ENCODE measurements at regions not wholly inside any gene's neighbourhood (a gene's known extent, or its start where the extent isn't known, plus 50 kb on each side); places are given as distances from the start of the nearest gene placed in this dataset.

DNA sequence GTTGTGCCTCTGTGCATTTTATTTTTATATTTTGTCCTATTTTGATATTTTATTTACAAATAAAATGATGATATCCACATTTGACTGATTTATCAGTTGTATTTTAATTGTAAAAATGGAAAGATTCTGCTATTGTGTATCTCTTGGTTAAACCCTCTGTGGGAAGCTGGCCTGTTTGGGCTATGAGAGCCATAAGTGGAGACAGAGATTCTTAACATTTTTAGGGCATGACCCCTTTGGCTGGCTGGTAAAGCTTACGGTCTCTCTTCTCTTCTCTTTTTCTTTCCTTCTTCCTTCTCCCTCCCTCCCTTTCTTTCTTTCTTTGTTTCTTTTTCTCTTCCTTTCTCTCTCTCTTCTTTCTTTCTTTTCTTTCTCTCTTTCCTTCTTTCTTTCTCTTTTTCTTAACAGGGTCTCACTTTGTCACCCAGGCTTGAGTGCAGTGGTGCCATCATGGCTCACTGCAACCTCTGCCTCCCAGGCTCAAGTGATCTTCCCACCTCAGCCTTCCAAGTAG is 172.3 kb upstream of the CDYL start:
- ChIA-PET CTCF (no interaction called here), POLR2A (no interaction called here)
- peaks cover 4% of the 10 kb centered on the region; the same call in 1 of the 2 replicates for H3K9me3 ChIP-seq (ENCODE audit: control insufficient read depth, insufficient read depth, low read length)
- TF ChIP-seq, protein P1, sequence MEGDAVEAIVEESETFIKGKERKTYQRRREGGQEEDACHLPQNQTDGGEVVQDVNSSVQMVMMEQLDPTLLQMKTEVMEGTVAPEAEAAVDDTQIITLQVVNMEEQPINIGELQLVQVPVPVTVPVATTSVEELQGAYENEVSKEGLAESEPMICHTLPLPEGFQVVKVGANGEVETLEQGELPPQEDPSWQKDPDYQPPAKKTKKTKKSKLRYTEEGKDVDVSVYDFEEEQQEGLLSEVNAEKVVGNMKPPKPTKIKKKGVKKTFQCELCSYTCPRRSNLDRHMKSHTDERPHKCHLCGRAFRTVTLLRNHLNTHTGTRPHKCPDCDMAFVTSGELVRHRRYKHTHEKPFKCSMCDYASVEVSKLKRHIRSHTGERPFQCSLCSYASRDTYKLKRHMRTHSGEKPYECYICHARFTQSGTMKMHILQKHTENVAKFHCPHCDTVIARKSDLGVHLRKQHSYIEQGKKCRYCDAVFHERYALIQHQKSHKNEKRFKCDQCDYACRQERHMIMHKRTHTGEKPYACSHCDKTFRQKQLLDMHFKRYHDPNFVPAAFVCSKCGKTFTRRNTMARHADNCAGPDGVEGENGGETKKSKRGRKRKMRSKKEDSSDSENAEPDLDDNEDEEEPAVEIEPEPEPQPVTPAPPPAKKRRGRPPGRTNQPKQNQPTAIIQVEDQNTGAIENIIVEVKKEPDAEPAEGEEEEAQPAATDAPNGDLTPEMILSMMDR (IDR thresholded peaks at IDR 0.05; ENCODE audit: low read depth, low read length), result no peak
- no peak for DNase-seq (ENCODE audit: low read depth, low spot score)
- no peak overlapping the region for H3K4me3 ChIP-seq (ENCODE audit: low read depth, low read length)
- H3K27me3 ChIP-seq (ENCODE audit: control insufficient read depth, insufficient read depth, low read length), result peaks cover 4% of the 10 kb centered on the region
- H3K27ac ChIP-seq (ENCODE audit: low read depth, low read length), result no peak overlapping the region

DNA sequence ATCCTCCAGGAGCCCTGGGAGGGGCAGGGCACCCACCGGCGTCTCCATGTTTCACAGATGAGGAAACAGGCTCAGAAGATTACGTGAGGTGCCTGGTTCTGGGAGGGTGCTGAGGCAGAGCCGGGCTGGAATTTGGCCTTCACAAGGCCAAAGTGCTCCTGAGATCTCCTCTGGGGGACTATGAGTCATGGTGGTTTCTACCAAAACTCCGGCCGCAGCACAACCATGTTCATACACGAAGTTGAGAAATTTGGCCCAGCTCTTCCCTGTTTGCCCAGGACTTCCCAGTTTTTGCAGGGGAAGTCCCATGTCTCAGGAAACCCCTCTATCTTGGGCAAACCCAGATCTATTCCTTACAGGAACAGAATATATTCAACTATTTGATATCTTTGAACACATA is 172.9 kb upstream of the CDYL start:
- CTCF ChIA-PET, result no interaction called here
- POLR2A ChIA-PET, result no interaction called here
- no peak for DNase-seq (ENCODE audit: low read depth, low spot score)

DNA sequence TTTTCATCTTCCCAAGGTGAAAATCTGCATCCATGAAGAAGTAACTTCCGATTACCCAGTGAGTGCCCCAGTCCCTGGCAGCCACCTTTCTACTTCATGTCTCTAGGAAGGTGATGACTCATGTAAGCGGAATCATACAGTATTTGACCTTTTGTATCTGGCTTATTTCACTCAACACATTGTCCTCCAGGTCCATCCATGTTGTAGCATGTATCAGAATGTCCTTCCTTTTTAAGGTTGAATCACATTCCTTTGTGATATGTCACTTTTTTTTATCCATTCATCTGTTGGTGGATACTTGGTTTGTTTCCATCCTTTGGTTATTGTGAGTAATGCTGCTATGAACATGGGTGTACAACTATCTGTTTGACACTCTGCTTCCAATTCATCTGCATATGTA is 176.3 kb upstream of the CDYL start:
- ChIA-PET CTCF (no interaction called here), POLR2A (no interaction called here)
- no peak overlapping the region for H3K4me3 ChIP-seq (ENCODE audit: low read depth, low read length)
- no peaks in the 10 kb centered on the region for H3K27me3 ChIP-seq (ENCODE audit: control insufficient read depth, insufficient read depth, low read length)
- TF ChIP-seq, protein P1 (IDR thresholded peaks at IDR 0.05; ENCODE audit: low read depth, low read length), result no peak
- no peaks in the 10 kb centered on the region; the same call in 1 of the 2 replicates for H3K9me3 ChIP-seq (ENCODE audit: control insufficient read depth, insufficient read depth, low read length)
- DNase-seq (ENCODE audit: low read depth, low spot score), result peak; percentile 23
- H3K27ac ChIP-seq (ENCODE audit: low read depth, low read length), result no peak overlapping the region

More for the DNA sequence above, 172.9 kb upstream of the CDYL start:
- TF ChIP-seq, protein P1 (IDR thresholded peaks at IDR 0.05; ENCODE audit: low read depth, low read length), result no peak
- Histone ChIP-seq H3K27me3 (ENCODE audit: control insufficient read depth, insufficient read depth, low read length) (no peaks in the 10 kb centered on the region), H3K9me3 (ENCODE audit: control insufficient read depth, insufficient read depth, low read length) (no peaks in the 10 kb centered on the region; the same call in 1 of the 2 replicates), H3K27ac (ENCODE audit: low read depth, low read length) (no peak overlapping the region), H3K4me3 (ENCODE audit: low read depth, low read length) (no peak overlapping the region)

DNA sequence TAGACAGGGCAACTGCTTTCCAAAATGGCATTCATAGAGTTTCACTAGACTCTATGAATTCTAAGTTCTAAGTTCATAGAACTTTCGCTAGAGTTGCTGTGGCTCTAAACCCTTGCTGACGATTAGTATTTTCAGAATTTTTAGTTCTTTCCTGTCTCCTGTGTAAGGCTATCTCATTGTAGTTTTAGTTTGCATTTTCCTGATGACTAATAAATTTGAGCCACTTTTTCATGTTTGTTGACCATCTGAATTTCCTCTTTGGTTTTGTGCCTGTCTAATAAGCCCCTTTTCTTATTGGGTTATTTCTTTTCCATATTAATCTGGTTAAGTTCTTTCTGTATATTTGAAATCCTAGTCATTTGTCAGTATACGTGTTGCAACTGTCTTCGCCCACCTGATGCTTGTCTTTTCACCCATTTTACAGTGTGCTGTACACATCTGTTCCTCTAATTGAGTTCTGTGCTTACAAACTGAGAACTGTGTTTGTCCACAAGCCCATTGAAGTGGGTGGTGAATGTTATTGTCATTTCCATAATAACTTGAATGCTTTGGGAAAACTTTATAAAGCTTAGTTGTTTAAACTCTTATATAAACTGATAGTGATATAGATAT is 177.7 kb upstream of the CDYL start:
- no peak overlapping the region for H3K4me3 ChIP-seq (ENCODE audit: low read depth, low read length)
- no peak for DNase-seq (ENCODE audit: low read depth, low spot score)
- no peaks in the 10 kb centered on the region for H3K27me3 ChIP-seq (ENCODE audit: control insufficient read depth, insufficient read depth, low read length)
- H3K9me3 ChIP-seq (ENCODE audit: control insufficient read depth, insufficient read depth, low read length), result no peaks in the 10 kb centered on the region; the same call in 1 of the 2 replicates
- ChIA-PET CTCF (no interaction called here), POLR2A (no interaction called here)
- H3K27ac ChIP-seq (ENCODE audit: low read depth, low read length), result no peak overlapping the region
- TF ChIP-seq, protein P1 (IDR thresholded peaks at IDR 0.05; ENCODE audit: low read depth, low read length), result no peak

DNA sequence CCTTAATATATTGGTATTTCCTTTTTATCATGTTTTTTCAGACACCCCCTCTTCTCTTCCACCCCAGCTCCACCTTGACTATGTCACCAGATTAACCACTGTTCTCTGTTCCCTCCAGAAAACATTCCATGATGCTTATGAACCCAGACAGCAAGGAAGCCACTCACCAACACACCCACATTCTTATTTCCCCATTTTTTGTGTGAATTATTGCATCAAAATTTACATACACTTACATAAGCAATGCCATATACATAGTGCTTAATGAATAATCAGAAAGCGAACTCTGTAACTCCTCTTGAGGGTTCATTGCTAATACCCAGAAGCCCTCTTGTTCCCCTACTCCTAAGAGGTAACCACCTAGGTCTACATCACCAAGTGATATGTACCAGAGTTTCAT is 182.3 kb upstream of the CDYL start:
- Histone ChIP-seq H3K27ac (ENCODE audit: low read depth, low read length) (no peak overlapping the region), H3K9me3 (ENCODE audit: control insufficient read depth, insufficient read depth, low read length) (no peaks in the 10 kb centered on the region), H3K27me3 (ENCODE audit: control insufficient read depth, insufficient read depth, low read length) (no peaks in the 10 kb centered on the region), H3K4me3 (ENCODE audit: low read depth, low read length) (no peak overlapping the region)
- ChIA-PET CTCF (no interaction called here), POLR2A (no interaction called here)
- TF ChIP-seq, protein P1 (IDR thresholded peaks at IDR 0.05; ENCODE audit: low read depth, low read length), result no peak
- no peak for DNase-seq (ENCODE audit: low read depth, low spot score)
